Ascending aorta (tissue), 2 donors: ENCODE measurements at regions not wholly inside any gene's neighbourhood (a gene's known extent, or its start where the extent isn't known, plus 50 kb on each side); places are given as distances from the start of the nearest gene placed in this dataset.

ENCODE experiments used
- DNase-seq, 2 donors: peaks; one replicate each; pipeline ENCODE4 v3.0.0-alpha.2; 2019; ENCODE audit warnings: low spot score in 2 of 2
- H3K27ac ChIP-seq, 2 donors: fragments of 200-600 bp; sonication (generic); one replicate each; pipeline ENCODE4 v1.5.1; 2016 to 2017; ENCODE audit warnings: mild to moderate bottlenecking in 1 of 2
- H3K27me3 ChIP-seq: fragments of 200-600 bp; sonication (generic); one replicate; pipeline ENCODE4 v1.5.1; 2017
- H3K36me3 ChIP-seq, 2 donors: fragments of 200-600 bp; sonication (generic); one replicate each; pipeline ENCODE4 v1.5.1; 2016
- H3K4me1 ChIP-seq, 2 donors: fragments of 200-600 bp; sonication (generic); one replicate each; pipeline ENCODE4 v1.5.1; 2016 to 2017; ENCODE audit warnings: mild to moderate bottlenecking in 1 of 2
- H3K4me3 ChIP-seq, 2 donors: fragments of 200-600 bp; sonication (generic); one replicate each; pipeline ENCODE4 v1.5.1; 2016 to 2017; ENCODE audit warnings: mild to moderate bottlenecking in 1 of 2
- H3K9me3 ChIP-seq, 2 donors: fragments of 200-600 bp; sonication (generic); one replicate each; pipeline ENCODE4 v1.5.1; 2016
- intact Hi-C: fragments of 100-400 bp; cut with DNase I; formaldehyde crosslinking; loops from one replicate; pipeline ENCODE4 v1.15.1; 2023
- TF ChIP-seq, protein P1 (sequence below), 3 experiments: fragments of 200-600 bp in 2 of 3; fragments of 450-650 bp in 1 of 3; sonication (generic) in 2 of 3; IDR thresholded peaks; one replicate each; pipeline ENCODE4 v1.5.1; 2016 to 2019; ENCODE audit warnings: antibody characterized with exemption in 3 of 3, mild to moderate bottlenecking in 1 of 3, moderate library complexity in 1 of 3

DNA sequence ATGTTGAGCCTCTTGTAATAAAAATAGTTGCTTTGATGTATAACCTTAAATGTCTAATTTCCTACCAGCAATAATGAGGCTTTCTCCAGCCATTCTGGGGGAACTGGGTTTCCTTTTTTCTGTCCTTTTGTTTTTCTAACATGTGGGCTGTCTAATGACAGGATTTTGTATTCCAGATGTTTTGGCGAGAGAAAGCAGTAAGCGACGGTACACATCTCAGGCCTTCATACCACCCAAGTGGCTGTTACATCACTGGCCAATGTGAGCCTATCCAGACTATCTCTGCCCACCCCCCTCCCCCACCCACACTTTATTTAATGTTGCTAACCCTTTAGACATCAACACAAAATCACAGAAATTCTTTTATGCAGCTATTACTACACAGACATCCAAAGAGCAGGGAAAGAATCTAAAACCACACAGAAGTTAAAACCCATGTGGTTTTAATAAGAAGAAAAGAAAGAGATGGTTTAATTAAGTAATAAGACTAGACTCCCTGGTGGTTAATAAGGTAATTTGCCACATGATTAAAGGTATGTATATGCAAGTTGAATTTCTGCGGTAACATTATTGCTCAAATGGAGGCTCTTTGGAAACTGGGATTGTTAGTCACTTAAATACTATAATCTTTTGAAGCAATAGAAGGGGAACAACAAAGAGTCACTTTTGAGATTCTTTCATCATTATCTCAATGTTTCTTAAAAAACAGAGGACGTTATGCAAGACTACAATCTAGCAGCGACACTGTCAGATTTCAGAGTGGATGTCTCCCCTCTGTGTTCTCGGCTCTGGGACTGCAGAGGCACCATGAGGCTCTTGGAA is 365.1 kb downstream of the ENC1 start:
- intact Hi-C loops = no loop called here
- DNase-seq = no peak
- Histone ChIP-seq H3K9me3 (no peaks in the 10 kb centered on the region), H3K4me3 (no peak overlapping the region), H3K4me1 (no peaks in the 10 kb centered on the region), H3K36me3 (no peaks in the 10 kb centered on the region), H3K27me3 (no peaks in the 10 kb centered on the region), H3K27ac (no peak overlapping the region)
- TF ChIP-seq, protein P1, sequence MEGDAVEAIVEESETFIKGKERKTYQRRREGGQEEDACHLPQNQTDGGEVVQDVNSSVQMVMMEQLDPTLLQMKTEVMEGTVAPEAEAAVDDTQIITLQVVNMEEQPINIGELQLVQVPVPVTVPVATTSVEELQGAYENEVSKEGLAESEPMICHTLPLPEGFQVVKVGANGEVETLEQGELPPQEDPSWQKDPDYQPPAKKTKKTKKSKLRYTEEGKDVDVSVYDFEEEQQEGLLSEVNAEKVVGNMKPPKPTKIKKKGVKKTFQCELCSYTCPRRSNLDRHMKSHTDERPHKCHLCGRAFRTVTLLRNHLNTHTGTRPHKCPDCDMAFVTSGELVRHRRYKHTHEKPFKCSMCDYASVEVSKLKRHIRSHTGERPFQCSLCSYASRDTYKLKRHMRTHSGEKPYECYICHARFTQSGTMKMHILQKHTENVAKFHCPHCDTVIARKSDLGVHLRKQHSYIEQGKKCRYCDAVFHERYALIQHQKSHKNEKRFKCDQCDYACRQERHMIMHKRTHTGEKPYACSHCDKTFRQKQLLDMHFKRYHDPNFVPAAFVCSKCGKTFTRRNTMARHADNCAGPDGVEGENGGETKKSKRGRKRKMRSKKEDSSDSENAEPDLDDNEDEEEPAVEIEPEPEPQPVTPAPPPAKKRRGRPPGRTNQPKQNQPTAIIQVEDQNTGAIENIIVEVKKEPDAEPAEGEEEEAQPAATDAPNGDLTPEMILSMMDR (IDR thresholded peaks at IDR 0.05) = no peak

DNA sequence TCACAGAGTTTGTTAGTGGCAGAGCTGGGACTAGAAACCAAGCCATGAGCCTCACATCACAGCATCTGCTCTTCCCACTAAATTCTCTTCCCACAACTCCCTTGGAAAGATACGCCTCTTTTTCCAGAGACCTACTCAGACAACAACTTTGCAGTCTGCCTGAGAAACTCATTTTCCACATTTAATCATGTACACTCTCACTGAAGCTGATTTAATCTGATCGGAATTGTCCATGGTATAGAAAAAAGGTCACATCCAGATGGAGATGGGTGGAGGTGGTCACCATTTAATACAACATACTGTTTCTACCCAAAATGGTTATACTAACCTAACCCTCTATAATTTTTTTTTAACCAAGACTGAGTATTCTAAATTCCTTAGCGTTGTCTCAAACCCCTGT is 366.2 kb downstream of the ENC1 start:
- no peaks in the 10 kb centered on the region for H3K27me3 ChIP-seq
- DNase-seq = no peak
- intact Hi-C loops = no loop called here
- H3K4me3 ChIP-seq = no peak overlapping the region
- no peaks in the 10 kb centered on the region for H3K36me3 ChIP-seq
- TF ChIP-seq, protein P1 (IDR thresholded peaks at IDR 0.05) = no peak
- no peak overlapping the region for H3K27ac ChIP-seq
- no peaks in the 10 kb centered on the region for H3K4me1 ChIP-seq
- no peaks in the 10 kb centered on the region for H3K9me3 ChIP-seq

DNA sequence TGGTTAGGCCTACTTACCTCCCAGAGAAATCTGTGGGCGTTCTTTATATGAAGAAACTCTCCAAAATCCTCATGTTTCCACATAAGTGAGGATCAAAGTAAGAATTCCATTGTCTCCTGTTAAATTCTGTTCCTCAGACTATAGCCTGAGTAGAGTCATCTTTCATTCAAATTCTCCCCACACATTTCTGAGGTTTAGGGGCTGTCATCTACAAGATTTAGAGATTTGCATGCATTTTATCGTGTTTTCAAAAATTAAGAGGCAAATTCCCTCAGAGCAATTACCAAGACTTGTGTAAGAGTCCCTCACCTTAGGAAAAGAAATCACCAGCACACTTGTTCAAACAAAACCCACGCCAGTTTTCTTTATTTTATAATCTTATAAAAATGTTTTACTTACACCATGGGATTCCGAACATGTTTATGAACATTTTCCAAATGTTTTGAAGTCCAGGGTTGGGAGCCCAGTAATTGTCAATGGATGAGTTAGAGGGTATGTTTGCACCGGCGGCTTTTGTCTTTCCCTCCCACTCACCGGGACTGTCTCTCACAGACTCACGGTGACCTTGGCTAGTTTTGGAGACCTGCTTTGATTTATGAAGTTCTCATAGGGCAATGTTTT is 367.6 kb downstream of the ENC1 start:
- intact Hi-C loops = no loop called here
- no peak for DNase-seq
- TF ChIP-seq, protein P1 (IDR thresholded peaks at IDR 0.05) = no peak
- no peaks in the 10 kb centered on the region for H3K9me3 ChIP-seq
- no peaks in the 10 kb centered on the region for H3K27me3 ChIP-seq
- H3K4me1 ChIP-seq = no peaks in the 10 kb centered on the region
- no peaks in the 10 kb centered on the region for H3K36me3 ChIP-seq
- no peak overlapping the region for H3K4me3 ChIP-seq
- H3K27ac ChIP-seq = no peak overlapping the region

DNA sequence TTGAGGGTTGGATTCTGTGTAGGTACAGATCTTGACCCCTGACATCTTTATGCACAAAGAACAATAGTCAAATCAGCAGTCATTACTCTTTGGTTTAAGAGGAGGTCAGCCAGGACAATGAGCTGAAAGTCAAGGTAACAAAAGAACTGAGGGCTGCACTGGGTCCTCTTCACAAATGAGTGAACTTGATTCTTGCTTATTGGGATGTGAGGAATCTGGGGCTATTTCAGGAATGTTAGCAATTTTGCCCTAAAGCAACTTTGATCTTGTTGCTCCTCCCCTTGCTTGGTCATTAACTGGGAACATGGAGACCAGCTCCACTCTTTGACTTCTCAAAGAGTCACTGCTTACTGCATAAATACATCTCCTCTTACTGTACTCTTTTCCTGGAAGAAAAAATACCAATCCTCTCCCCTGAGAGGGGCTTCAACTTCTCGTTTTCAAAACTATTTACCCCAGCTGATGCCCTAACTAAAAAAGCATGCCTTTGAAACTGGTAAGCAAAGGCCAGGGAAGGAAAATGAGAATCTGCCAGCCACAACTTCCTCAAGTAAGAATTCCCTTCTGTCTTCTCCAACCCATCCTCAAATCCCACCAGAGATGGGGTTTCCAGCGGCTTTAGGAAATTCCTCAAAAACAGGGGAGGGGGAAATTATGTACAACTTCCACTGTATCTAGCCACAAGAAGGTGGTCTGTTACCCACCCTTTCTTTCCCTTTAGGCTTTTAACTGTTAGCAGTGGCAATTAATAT is 368.3 kb downstream of the ENC1 start:
- intact Hi-C loops = no loop called here
- H3K27ac ChIP-seq = no peak overlapping the region
- no peak overlapping the region for H3K4me3 ChIP-seq
- H3K9me3 ChIP-seq = no peaks in the 10 kb centered on the region
- TF ChIP-seq, protein P1 (IDR thresholded peaks at IDR 0.05) = no peak
- no peaks in the 10 kb centered on the region for H3K36me3 ChIP-seq
- no peak for DNase-seq
- H3K4me1 ChIP-seq = no peaks in the 10 kb centered on the region
- no peaks in the 10 kb centered on the region for H3K27me3 ChIP-seq

DNA sequence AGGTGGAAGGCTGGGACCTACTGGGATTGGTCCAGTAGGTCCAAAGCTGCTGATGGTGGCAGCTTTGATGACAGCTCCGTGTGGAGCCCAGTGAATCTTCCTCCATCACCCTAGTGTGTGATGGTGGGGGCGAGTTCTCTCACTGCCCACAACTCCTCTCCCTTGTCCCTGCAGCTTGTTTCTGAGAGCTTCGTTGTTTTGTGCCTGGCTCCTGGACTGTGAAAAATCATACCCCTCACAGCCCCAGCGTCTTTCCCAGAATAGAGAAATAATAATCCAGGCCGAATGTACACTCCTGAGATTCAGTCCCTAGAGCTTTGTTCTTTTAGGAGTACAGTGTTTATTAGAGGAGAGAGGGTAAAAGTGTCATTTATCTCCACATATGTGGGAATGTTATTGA is 372.2 kb downstream of the ENC1 start:
- intact Hi-C loops = no loop called here
- Histone ChIP-seq H3K4me3 (no peak overlapping the region), H3K27me3 (no peaks in the 10 kb centered on the region), H3K27ac (no peak overlapping the region), H3K36me3 (no peaks in the 10 kb centered on the region), H3K4me1 (no peaks in the 10 kb centered on the region), H3K9me3 (no peaks in the 10 kb centered on the region)
- TF ChIP-seq, protein P1 (IDR thresholded peaks at IDR 0.05) = no peak
- DNase-seq = no peak
